Small intestine (tissue), 7 donors: ENCODE measurements at regions not wholly inside any gene's neighbourhood (a gene's known extent, or its start where the extent isn't known, plus 50 kb on each side); places are given as distances from the start of the nearest gene placed in this dataset.
A peak's percentile ranks its signal among the peaks of the same experiment; 100 is the strongest.

Experiments used
- DNase-seq, 2 donors: peaks; one replicate each; pipeline versions ENCODE4 v3.0.0 to v3.0.0-alpha.2; 2013
- FAIRE-seq: peaks from 2 replicates; lab custom pipeline; 2012; peaks lifted over from hg19 to GRCh38; lab: Jason Lieb, UNC
- H3K27ac ChIP-seq, 3 donors: one replicate each; pipeline ENCODE4 v1.5.1; 2013; ENCODE audit warnings: low read length in 2 of 3, mild to moderate bottlenecking in 2 of 3, control low read depth in 1 of 3, inconsistent platforms in 1 of 3, low read depth in 1 of 3, moderate library complexity in 1 of 3
- H3K27me3 ChIP-seq, 3 donors: one replicate each; pipeline ENCODE4 v1.6.1; 2013; ENCODE audit warnings: low read length in 3 of 3, inconsistent platforms in 1 of 3; ENCODE audit not compliant: control insufficient read depth in 3 of 3, insufficient read depth in 3 of 3
- H3K36me3 ChIP-seq, 3 donors: one replicate each; pipeline ENCODE4 v1.6.1; 2013; ENCODE audit warnings: low read length in 3 of 3, inconsistent platforms in 1 of 3, low read depth in 1 of 3, mild to moderate bottlenecking in 1 of 3, moderate library complexity in 1 of 3; ENCODE audit not compliant: control insufficient read depth in 3 of 3, insufficient read depth in 2 of 3
- H3K4me1 ChIP-seq, 3 donors: one replicate each; pipeline ENCODE4 v1.6.1; 2013; ENCODE audit warnings: low read length in 2 of 3, inconsistent platforms in 1 of 3, low read depth in 1 of 3, mild to moderate bottlenecking in 1 of 3, moderate library complexity in 1 of 3; ENCODE audit not compliant: control insufficient read depth in 3 of 3, insufficient read depth in 2 of 3
- H3K4me3 ChIP-seq, 3 donors: one replicate each; pipeline ENCODE4 v1.5.1; 2013; ENCODE audit warnings: low read length in 3 of 3, control low read depth in 1 of 3, inconsistent platforms in 1 of 3, low read depth in 1 of 3, mild to moderate bottlenecking in 1 of 3, moderate library complexity in 1 of 3
- H3K9me3 ChIP-seq, 2 donors: one replicate each; pipeline ENCODE4 v1.6.1; 2013; ENCODE audit warnings: low read depth in 1 of 2, low read length in 1 of 2; ENCODE audit not compliant: control insufficient read depth in 2 of 2, insufficient read depth in 1 of 2
- WGBS, 3 donors: extraction: QIAGEN DNeasy Blood & Tissue Kit; methylation state at CpG; one replicate each; pipeline ENCODE4 v1.1.7; 2013; 5-methylcytosine and 5-hydroxymethylcytosine counted together
- donor health status: healthy with polysubstance abuse.
- donor health status: control.
- donor health status: control.
- donor health status: Bipolar disorder and iron deficiency.
- donor health status: healthy.

DNA sequence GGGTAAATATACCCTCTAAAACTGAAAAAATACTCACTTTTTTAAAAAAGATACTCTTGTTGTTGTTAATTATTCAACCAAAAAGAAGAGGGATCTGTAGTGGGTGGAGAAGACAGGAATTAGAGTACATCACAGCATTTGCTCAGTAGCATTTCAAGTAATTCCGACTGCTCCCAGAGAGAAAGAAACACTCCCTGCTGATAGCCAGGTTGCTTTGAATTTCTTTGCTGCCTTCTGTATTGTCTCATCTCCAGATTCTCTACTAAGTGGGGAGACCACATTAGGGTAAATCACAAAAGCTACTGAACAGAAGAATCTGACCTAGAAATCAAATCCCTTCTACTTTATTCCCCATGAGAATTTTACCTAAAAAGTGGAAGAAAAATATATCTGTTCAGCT is 661.1 kb downstream of the BRINP3 start:
- WGBS, 3 donors, result 71 to 86% (median 71%) methylated on average over 1 of the region's 1 CpG
- DNase-seq, result no peak
- FAIRE-seq, result no peak
- H3K27me3 ChIP-seq, result no peaks in the 10 kb centered on the region
- H3K9me3 ChIP-seq, result no peaks in the 10 kb centered on the region
- no peaks in the 10 kb centered on the region for H3K4me1 ChIP-seq
- no peak overlapping the region for H3K4me3 ChIP-seq
- no peak overlapping the region for H3K27ac ChIP-seq
- no peaks in the 10 kb centered on the region for H3K36me3 ChIP-seq

DNA sequence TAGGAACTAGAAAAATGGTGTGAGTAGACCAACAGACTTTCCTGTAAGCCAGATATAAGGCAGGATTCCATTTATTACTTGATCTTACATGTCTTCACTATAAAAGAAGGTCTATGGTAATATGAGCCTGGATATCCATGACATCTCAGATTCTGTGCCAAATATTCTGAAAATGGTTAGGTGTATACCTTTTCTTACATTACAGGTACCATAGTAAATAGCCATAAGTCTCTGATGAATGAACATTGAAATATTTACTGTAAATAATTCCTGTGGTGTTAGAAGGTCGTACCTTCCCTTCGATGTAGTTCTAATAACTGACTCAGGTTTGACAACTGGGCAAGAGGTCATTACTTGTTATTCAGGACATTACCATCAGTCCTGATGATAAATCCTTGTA is 657.9 kb downstream of the BRINP3 start:
- no peak for FAIRE-seq
- no peak overlapping the region for H3K27ac ChIP-seq
- H3K9me3 ChIP-seq, result no peaks in the 10 kb centered on the region
- H3K4me1 ChIP-seq, result no peaks in the 10 kb centered on the region
- no peaks in the 10 kb centered on the region for H3K36me3 ChIP-seq
- no peak overlapping the region for H3K4me3 ChIP-seq
- WGBS, 3 donors, result 41 to 66% (median 46%) methylated on average over 2 of the region's 2 CpGs
- no peaks in the 10 kb centered on the region for H3K27me3 ChIP-seq
- DNase-seq, result no peak

- H3K4me1 ChIP-seq, result no peaks in the 10 kb centered on the region
- H3K36me3 ChIP-seq, result no peaks in the 10 kb centered on the region
- WGBS, 3 donors, result 3 to 29% (median 8%) methylated on average over 1 of the region's 1 CpG
- H3K27ac ChIP-seq, result no peak overlapping the region
- FAIRE-seq, result no peak
- DNase-seq, result no peak
- no peaks in the 10 kb centered on the region for H3K27me3 ChIP-seq
- no peaks in the 10 kb centered on the region for H3K9me3 ChIP-seq
- no peak overlapping the region for H3K4me3 ChIP-seq
These were observed 655.8 kb downstream of the BRINP3 start for GRCh38 chr1:189821833-189822232.

GRCh38 chr1:189834813-189835212 is 642.9 kb downstream of the BRINP3 start:
- no peak for DNase-seq
- Histone ChIP-seq H3K4me1 (no peaks in the 10 kb centered on the region), H3K27me3 (no peaks in the 10 kb centered on the region), H3K4me3 (no peak overlapping the region), H3K36me3 (no peaks in the 10 kb centered on the region), H3K9me3 (no peaks in the 10 kb centered on the region), H3K27ac (no peak overlapping the region)
- FAIRE-seq, result no peak
- WGBS, 3 donors, result 67 to 69% (median 68%) methylated on average over 4 of the region's 4 CpGs

- 86 to 90% (median 89%) methylated on average over 2 of the region's 2 CpGs for WGBS, 3 donors
- Histone ChIP-seq H3K4me3 (no peak overlapping the region), H3K4me1 (no peaks in the 10 kb centered on the region), H3K9me3 (no peaks in the 10 kb centered on the region), H3K27ac (no peak overlapping the region), H3K36me3 (no peaks in the 10 kb centered on the region), H3K27me3 (no peaks in the 10 kb centered on the region)
- FAIRE-seq, result no peak
- DNase-seq, result no peak
These were observed 630.1 kb downstream of the BRINP3 start for GRCh38 chr1:189847613-189848012.

GRCh38 chr1:189851806-189852367 is 625.8 kb downstream of the BRINP3 start:
- WGBS, 3 donors, result 49 to 70% (median 54%) methylated on average over 3 of the region's 3 CpGs
- no peak overlapping the region for H3K4me3 ChIP-seq
- no peaks in the 10 kb centered on the region for H3K36me3 ChIP-seq
- no peak overlapping the region for H3K27ac ChIP-seq
- no peaks in the 10 kb centered on the region for H3K4me1 ChIP-seq
- no peaks in the 10 kb centered on the region for H3K9me3 ChIP-seq
- FAIRE-seq (no peak), DNase-seq (no peak)
- H3K27me3 ChIP-seq, result no peaks in the 10 kb centered on the region

- FAIRE-seq (no peak), DNase-seq (peak; percentile 10 to 13)
- Histone ChIP-seq H3K27me3 (no peaks in the 10 kb centered on the region), H3K4me3 (no peak overlapping the region), H3K9me3 (peaks cover 1 to 17% of the 10 kb centered on the region in 2 donors), H3K36me3 (no peaks in the 10 kb centered on the region), H3K4me1 (no peaks in the 10 kb centered on the region), H3K27ac (no peak overlapping the region)
- WGBS, 3 donors, result 72 to 81% (median 79%) methylated on average over 1 of the region's 1 CpG
These were observed 618.2 kb downstream of the BRINP3 start for GRCh38 chr1:189859385-189859977.

- 66 to 81% (median 77%) methylated on average over 1 of the region's 1 CpG for WGBS, 3 donors
- Histone ChIP-seq H3K4me1 (no peaks in the 10 kb centered on the region), H3K9me3 (no peaks in the 10 kb centered on the region), H3K27ac (no peak overlapping the region), H3K27me3 (no peaks in the 10 kb centered on the region), H3K36me3 (no peaks in the 10 kb centered on the region), H3K4me3 (no peak overlapping the region)
- FAIRE-seq (no peak), DNase-seq (no peak)
These were observed 611.1 kb downstream of the BRINP3 start for GRCh38 chr1:189866606-189867005.

DNA sequence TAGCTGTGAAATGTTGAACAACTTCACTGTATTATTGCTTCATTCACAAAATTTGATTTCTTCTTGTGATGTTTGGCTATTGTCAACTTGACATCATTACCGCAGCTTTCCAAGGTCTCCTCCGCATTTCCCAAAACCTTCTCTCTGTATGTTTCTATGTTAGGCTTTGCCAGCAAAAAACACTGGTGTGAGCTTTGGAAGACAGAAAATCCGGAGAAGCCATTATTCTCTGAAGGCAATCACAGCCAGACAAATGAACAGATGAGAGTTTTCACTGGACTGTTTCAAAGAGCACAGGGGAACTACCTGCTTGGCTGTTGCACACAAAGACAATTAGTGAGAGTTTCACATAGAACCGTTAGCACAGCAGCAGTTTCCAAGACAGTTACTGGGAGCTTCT is 609.6 kb downstream of the BRINP3 start:
- no peak for DNase-seq

More for the DNA sequence above, 609.6 kb downstream of the BRINP3 start:
- no peak for FAIRE-seq
- Histone ChIP-seq H3K27ac (no peak overlapping the region), H3K9me3 (no peaks in the 10 kb centered on the region), H3K27me3 (no peaks in the 10 kb centered on the region), H3K4me1 (no peaks in the 10 kb centered on the region), H3K4me3 (no peak overlapping the region), H3K36me3 (no peaks in the 10 kb centered on the region)
- 71 to 77% (median 72%) methylated on average over 4 of the region's 4 CpGs for WGBS, 3 donors
